ENCODE measurements at regions not wholly inside any gene's neighbourhood (a gene's known extent, or its start where the extent isn't known, plus 50 kb on each side); places are given as distances from the start of the nearest gene placed in this dataset.

DNA sequence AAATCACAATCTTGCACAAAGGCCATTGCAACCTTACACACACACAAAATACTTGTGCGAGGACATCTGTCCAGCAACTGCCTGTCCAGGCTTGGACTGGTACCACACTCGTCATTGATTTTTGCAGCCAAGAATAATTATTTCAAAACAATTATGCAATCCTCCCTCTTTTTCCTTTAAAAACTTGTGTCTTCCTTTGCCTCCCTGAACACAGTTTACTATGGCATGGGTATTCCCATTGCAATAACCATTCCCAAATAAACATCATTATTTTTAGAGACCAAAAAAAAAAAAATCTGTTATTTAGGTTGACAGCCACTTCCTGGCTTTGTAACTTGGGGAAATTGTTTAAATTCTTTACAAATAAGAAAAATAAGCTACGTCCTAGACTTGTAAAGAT, 54.0 kb downstream of the C11orf91 start:
- no peak for DNase-seq
- Mint-ChIP-seq H3K9me3 (no peaks in the 10 kb centered on the region), H3K27me3 (ENCODE audit: low read depth in 3 of 3) (peaks cover 0 to 5% (median 2%) of the 10 kb centered on the region in 3 donors), H3K4me1 (no peaks in the 10 kb centered on the region), H3K27ac (no peak overlapping the region), H3K4me3 (no peak overlapping the region), H3K36me3 (no peaks in the 10 kb centered on the region)

DNA sequence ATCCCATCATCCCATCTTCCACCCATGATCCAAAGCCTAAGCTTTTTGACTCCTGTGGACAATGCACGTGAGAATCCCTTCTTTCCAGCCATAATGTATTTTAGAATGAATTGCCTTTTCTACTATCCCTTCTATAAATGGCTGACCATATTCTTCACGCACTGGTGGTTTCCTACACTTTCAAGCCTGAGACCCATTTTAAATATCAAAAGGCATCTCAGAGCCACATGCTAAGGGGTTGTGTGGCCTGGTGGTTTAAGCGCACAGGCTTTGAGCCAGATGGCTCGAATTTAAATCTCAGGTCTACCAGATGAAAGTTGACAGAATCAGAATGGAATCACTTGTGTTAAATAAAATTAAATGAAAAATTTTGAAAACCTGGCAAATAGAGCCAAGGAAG, 54.5 kb downstream of the C11orf91 start:
- Mint-ChIP-seq H3K27ac (no peak overlapping the region), H3K4me1 (no peaks in the 10 kb centered on the region), H3K4me3 (no peak overlapping the region), H3K9me3 (no peaks in the 10 kb centered on the region), H3K27me3 (ENCODE audit: low read depth in 3 of 3) (peaks cover 0 to 5% (median 2%) of the 10 kb centered on the region in 3 donors), H3K36me3 (no peaks in the 10 kb centered on the region)
- DNase-seq, result no peak

DNA sequence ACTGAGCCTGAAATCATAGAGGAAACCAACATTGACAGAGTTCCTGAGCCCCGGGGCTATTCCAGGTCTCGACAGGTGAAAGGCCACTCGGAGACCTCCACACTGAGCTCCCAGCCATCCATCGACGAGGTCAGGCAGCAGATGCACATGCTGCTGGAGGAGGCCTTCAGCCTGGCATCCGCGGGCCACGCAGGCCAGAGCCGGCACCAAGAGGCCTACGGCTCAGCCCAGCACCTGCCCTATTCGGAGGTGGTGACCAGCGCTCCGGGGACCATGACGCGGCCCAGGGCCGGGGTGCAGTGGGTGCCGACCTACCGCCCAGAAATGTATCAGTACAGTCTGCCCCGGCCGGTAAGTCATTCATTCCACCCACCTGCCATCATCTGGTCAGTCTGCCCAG, 54.9 kb downstream of the C11orf91 start:
- no peak overlapping the region for H3K27ac Mint-ChIP-seq
- H3K4me3 Mint-ChIP-seq, result no peak overlapping the region
- no peaks in the 10 kb centered on the region for H3K4me1 Mint-ChIP-seq
- H3K36me3 Mint-ChIP-seq, result no peaks in the 10 kb centered on the region
- H3K9me3 Mint-ChIP-seq, result no peaks in the 10 kb centered on the region
- DNase-seq, result no peak
- peaks cover 0 to 5% (median 2%) of the 10 kb centered on the region in 3 donors for H3K27me3 Mint-ChIP-seq (ENCODE audit: low read depth in 3 of 3)

DNA sequence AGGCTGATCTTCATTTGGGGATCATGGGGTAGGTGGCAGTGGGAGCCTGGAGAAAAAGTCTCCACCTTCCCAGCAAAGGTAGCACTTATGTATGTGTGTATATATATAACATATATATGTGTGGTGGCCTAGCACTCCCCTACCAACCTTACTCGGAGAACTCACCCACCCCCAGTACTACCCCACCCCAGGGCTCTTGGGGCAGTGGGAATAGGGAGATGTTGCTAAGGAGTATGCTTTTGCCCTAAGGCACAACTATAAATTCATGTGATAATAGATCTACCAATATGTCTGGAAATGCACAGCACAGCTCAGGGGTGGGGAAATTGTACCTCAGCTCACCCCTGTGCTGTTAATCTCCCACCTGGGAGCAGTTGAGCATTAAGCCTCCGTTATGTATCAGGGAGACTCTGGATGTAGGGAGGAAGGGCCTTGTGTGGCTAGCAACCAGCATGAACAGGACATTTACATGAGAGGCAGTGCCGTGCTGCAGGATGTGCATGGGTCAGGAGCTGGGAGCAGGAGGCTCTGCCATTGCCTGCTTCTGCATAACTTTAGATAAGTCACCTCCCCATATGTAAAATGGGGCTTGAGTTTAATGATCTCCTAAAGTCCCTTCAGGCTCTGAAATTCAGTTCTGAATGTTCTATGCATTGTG, 57.3 kb downstream of the C11orf91 start:
- Mint-ChIP-seq H3K36me3 (peaks cover 0 to 3% (median 0%) of the 10 kb centered on the region in 3 donors), H3K4me3 (no peak overlapping the region), H3K4me1 (no peaks in the 10 kb centered on the region), H3K9me3 (peaks cover 0 to 9% (median 2%) of the 10 kb centered on the region in 6 donors), H3K27ac (no peak overlapping the region), H3K27me3 (ENCODE audit: low read depth in 3 of 3) (peaks cover 0 to 9% (median 3%) of the 10 kb centered on the region in 3 donors)
- DNase-seq, result no peak

DNA sequence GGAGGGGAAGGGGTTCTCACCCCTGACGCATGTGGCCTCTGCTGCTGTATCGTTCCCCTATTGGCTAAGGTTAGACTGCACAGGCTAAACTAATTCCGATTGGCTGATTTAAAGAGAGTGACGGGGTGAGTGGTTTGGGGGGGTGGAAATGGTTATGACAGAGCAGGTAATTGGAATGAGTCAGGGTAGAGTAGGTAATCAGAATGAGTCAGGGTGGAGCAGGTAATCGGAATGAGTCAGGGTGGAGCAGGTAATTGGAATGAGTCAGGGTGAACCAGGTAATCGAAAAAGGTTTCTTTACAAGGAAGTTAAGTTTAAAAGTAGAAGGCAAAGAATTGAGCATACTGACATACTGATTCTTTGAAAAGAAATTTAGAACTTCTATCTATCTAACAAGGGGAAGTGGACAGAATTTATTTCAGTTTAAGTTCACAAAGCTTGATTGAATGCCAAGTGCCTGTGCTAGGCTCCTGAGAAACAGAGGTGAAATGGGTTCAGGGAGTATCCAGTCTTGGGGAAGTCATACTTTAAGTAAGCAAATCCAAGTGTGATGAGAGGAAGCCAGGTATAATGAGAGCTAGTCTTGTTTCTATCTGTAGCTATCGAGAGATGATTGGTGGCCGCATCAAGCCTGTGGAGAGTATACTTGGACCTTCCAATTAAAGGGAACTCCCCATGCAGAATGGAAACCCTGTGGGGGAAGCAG, 58.0 kb downstream of the C11orf91 start:
- Mint-ChIP-seq H3K27me3 (ENCODE audit: low read depth in 3 of 3) (peaks cover 0 to 12% (median 3%) of the 10 kb centered on the region in 3 donors), H3K9me3 (peaks cover 0 to 9% (median 2%) of the 10 kb centered on the region in 6 donors), H3K36me3 (peaks cover 0 to 3% (median 0%) of the 10 kb centered on the region in 3 donors), H3K27ac (no peak overlapping the region), H3K4me1 (no peaks in the 10 kb centered on the region), H3K4me3 (no peak overlapping the region)
- DNase-seq, result no peak

DNA sequence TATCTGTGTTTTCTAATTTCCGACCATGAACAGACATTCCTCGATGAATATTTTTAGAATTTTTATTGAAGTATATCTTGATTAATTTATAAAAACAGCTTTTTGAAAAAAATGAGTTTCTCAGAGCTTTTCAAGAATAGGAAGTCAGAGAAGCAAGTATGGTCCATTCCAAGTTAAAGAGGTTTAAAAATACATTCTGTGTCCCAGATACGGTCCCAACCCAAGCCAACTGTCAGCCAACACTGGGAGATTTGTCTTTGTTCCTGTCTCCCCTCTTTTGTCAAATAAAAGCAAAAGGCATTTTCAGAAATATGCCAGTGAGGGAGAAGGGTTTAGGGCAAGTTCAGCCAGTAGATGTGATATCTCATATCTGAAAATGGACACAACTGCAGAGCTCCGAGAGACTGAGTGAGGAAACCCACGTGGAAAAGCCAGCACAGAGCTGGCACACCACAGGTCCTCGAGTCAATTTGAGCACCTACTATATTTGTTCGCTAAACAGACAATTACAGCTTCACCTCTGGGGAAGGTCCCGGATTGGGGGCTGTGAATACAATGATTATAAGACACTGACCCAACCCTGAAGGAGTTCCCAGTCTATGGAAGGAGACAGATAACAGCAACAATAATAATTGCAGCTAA, 59.8 kb downstream of the C11orf91 start:
- H3K27me3 Mint-ChIP-seq (ENCODE audit: low read depth in 3 of 3), result peaks cover 0 to 14% (median 3%) of the 10 kb centered on the region in 3 donors
- no peak overlapping the region for H3K27ac Mint-ChIP-seq
- H3K4me1 Mint-ChIP-seq, result no peaks in the 10 kb centered on the region
- no peak overlapping the region for H3K4me3 Mint-ChIP-seq
- peaks cover 0 to 9% (median 4%) of the 10 kb centered on the region in 6 donors for H3K9me3 Mint-ChIP-seq
- peaks cover 0 to 3% (median 0%) of the 10 kb centered on the region in 3 donors for H3K36me3 Mint-ChIP-seq
- no peak for DNase-seq

DNA sequence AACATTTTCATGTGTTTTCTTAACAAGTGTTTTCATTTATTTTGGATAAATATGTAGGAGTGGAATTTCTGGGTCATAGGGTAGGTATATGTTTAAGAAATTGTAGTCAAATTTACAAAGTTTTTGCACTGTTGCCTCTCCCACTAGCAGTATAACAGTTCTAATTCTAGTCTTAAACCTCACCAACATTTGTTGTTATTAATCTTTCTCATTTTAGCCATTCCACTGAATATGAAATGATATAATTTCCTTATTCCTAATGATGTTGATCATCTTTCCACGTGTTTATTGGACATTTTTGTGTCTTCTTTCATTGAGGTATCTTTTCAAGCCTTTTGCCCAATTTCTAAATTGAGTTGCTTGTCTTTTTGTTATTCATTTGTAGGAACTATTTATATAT, 62.0 kb downstream of the C11orf91 start:
- Mint-ChIP-seq H3K27ac (no peak overlapping the region), H3K27me3 (ENCODE audit: low read depth in 3 of 3) (peaks cover 0 to 14% (median 0%) of the 10 kb centered on the region in 3 donors), H3K9me3 (peaks cover 0 to 9% (median 4%) of the 10 kb centered on the region in 6 donors), H3K4me1 (no peaks in the 10 kb centered on the region), H3K36me3 (peaks cover 0 to 3% (median 0%) of the 10 kb centered on the region in 3 donors), H3K4me3 (no peak overlapping the region)
- no peak for DNase-seq

DNA sequence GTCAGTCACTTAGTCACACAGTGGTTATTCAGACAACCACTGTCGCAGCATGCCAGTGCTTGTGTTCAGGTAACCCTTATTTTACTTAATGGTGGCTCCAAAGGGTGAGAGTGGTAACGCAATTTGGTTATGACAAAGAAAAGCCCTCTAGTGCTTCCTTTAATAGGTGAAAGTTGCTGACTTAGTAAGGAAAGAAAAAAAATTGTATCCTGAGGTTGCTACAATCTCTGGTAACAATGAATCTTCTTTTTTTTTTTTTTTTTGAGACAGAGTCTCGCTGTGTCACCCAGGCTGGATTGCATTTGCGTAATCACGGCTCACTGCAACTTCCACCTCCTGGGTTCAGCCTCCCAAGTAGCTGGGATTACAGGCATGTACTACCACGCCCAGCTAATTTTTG, 64.5 kb downstream of the C11orf91 start:
- Mint-ChIP-seq H3K27ac (no peak overlapping the region), H3K27me3 (ENCODE audit: low read depth in 3 of 3) (peaks cover 0 to 18% (median 4%) of the 10 kb centered on the region in 3 donors), H3K9me3 (peaks cover 0 to 9% (median 4%) of the 10 kb centered on the region in 6 donors), H3K4me1 (no peaks in the 10 kb centered on the region), H3K36me3 (peaks cover 0 to 3% (median 0%) of the 10 kb centered on the region in 3 donors), H3K4me3 (no peak overlapping the region)
- DNase-seq, result no peak

DNA sequence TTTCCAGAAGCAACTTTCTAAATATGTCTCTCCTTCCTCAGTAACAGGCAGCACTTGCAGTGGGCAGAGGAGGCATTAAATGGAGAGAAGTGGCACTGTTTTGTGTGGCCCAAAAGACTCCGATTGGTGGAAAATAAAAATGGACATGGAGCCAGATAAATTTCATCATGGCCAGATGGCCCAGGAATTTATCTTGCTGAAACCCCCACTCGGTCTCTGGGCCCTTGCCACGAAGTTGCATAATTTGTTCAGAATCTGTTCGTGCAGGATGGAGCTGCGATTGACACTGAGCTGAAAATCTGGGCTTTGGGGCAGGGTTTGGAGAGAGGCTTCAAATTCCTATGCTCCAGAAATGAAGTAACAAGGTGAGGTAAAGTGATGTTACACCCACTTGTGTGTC, 65.5 kb downstream of the C11orf91 start:
- Mint-ChIP-seq H3K4me1 (no peaks in the 10 kb centered on the region), H3K4me3 (no peak overlapping the region), H3K27me3 (ENCODE audit: low read depth in 3 of 3) (peaks cover 0 to 21% (median 4%) of the 10 kb centered on the region in 3 donors), H3K27ac (no peak overlapping the region), H3K36me3 (peaks cover 0 to 3% (median 0%) of the 10 kb centered on the region in 3 donors), H3K9me3 (peaks cover 0 to 9% (median 6%) of the 10 kb centered on the region in 6 donors)
- no peak for DNase-seq

DNA sequence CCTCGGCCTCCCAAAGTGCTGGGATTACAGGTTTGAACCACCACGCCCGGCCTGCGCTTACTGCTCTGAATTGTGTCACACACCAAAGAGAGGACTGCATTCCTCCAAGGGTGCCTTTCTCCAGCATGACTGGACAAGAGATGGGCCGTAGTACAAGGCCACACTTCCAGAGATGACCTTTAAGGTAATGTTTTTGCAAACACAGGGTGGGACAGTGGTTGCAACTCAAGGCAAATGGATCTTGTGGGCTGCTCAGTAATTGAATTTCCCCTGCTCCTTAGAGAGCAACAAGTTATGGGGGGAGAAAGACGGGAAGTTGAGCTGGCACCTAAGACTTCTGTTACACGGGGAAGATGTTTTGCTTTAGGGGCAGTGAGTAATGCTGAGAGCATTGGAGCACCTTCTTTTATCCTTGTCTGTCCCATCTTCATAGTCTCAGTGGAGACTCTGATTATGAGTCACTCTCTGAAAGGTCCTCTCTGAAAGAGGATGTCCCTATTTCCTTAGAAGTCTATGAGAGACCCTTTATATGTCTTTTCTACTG, 66.3 kb downstream of the C11orf91 start:
- Mint-ChIP-seq H3K4me3 (no peak overlapping the region), H3K4me1 (no peaks in the 10 kb centered on the region), H3K27ac (no peak overlapping the region), H3K36me3 (peaks cover 0 to 3% (median 0%) of the 10 kb centered on the region in 3 donors), H3K27me3 (ENCODE audit: low read depth in 3 of 3) (peaks cover 0 to 20% (median 4%) of the 10 kb centered on the region in 3 donors), H3K9me3 (peaks cover 0 to 9% (median 6%) of the 10 kb centered on the region in 6 donors)
- DNase-seq, result no peak

DNA sequence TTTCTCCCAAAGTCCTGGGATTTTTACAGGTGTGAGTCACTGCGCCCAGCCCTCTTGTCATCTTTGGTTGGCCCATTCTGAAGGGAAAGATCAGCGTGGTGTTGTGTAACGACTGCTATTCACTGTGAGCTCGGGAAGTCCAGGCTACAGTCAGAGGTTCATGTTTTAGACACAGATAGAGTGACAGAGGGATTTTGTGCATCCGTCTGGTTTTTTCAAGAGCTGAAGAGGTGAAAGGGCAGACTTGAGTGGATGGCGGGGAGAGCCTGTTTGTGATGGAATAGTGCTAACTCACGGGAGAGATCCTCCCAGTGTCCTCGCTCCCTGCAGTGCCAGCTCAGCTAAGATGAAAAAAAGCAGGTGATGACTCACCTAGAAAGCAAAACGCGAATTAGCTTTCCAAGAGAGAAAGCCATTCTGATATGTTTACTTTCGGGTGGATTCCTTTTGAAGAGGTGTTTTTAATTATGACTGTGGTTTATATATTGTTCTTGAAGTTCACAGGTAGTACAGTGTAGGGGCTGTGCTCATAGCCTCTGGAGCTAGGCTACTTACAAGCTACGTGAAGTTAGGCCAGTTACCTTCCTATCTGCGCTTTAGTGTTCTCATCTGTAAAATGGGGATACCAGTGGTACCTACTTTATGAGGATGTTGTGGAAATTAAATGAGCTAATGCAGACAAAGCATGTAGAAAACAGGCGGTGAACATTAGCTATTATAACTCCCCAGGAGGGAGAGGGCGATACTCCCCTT, 67.2 kb downstream of the C11orf91 start:
- H3K9me3 Mint-ChIP-seq, result peaks cover 0 to 9% (median under 1%) of the 10 kb centered on the region in 6 donors
- no peak overlapping the region for H3K4me3 Mint-ChIP-seq
- no peak overlapping the region for H3K27ac Mint-ChIP-seq
- no peaks in the 10 kb centered on the region for H3K36me3 Mint-ChIP-seq
- DNase-seq, result no peak
- H3K27me3 Mint-ChIP-seq (ENCODE audit: low read depth in 3 of 3), result peaks cover 0 to 14% (median 4%) of the 10 kb centered on the region in 3 donors
- H3K4me1 Mint-ChIP-seq, result no peaks in the 10 kb centered on the region

DNA sequence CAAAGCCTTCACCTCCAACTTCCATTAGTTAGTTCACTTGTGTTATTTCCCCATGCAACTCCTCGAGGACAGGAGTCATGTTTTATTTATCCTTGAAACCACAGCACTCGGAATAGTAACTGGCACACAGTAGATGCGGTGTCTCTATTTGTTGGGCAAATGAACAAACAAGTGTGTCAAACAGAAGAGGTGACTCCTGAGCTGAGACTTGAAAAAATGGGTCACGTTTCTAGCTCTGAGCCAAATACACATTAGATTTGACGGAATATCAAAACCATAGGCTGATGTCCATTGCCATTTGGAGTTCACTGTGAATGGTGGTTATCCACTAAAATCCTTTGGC, 68.9 kb downstream of the C11orf91 start:
- peaks cover 0 to 6% (median 0%) of the 10 kb centered on the region in 6 donors for H3K9me3 Mint-ChIP-seq
- no peaks in the 10 kb centered on the region for H3K36me3 Mint-ChIP-seq
- DNase-seq, result no peak
- no peak overlapping the region for H3K4me3 Mint-ChIP-seq
- no peaks in the 10 kb centered on the region for H3K4me1 Mint-ChIP-seq
- H3K27me3 Mint-ChIP-seq (ENCODE audit: low read depth in 3 of 3), result peaks cover 0 to 9% (median 4%) of the 10 kb centered on the region in 3 donors
- H3K27ac Mint-ChIP-seq, result no peak overlapping the region

DNA sequence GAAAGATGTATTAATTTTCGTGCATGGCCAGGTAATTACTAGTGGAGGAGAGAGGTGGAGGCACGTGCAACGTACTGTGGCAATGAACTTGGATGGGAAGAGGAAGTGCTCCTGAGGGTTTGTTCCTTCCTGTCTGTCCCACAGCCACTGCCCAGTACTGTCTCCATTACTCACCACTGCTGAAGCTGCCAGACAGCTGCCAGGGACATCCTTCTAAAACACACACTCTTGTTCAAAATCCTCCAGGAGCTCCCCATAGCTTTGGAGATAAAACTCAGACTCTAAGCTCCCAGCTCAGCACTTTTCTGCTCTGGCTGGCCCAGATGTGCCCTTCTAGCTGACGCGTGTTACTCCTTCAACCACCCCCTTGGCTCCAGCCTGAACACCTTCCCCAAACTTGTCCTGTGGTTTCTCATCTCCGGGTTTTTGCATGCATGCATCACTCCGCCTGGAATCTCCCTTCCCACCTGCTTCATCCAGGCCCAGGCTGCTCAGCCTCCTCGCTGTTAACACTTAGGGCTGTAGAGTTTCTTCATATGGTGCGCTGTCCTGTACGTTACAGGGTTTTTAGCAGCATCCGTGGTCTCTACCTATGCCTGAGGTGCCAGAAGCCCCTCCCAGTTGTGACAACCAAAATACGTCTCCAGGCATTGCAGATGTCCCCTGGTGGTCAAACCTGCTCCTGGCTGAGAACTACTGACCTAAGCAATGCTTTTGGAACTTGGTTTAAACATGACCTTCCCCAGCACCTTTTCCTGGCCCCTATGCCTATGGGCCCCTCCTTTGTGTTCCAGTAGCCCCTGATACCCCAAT, 69.5 kb downstream of the C11orf91 start:
- peaks cover 0 to 6% (median 0%) of the 10 kb centered on the region in 6 donors for H3K9me3 Mint-ChIP-seq
- DNase-seq, result no peak
- H3K36me3 Mint-ChIP-seq, result no peaks in the 10 kb centered on the region
- H3K27me3 Mint-ChIP-seq (ENCODE audit: low read depth in 3 of 3), result peaks cover 0 to 9% (median 4%) of the 10 kb centered on the region in 3 donors
- no peaks in the 10 kb centered on the region for H3K4me1 Mint-ChIP-seq
- H3K27ac Mint-ChIP-seq, result no peak overlapping the region
- no peak overlapping the region for H3K4me3 Mint-ChIP-seq

All from immature natural killer cell (primary cell).